ENCODE measurements at regions not wholly inside any gene's neighbourhood (a gene's known extent, or its start where the extent isn't known, plus 50 kb on each side); places are given as distances from the start of the nearest gene placed in this dataset.
"Not testable (repeated sequence)": the region's sequence is repeated elsewhere in the genome, so short reads cannot be mapped to it uniquely, and the experiment has no call there.

- H3K4me3 ChIP-seq (ENCODE audit: control insufficient read depth in 2 of 3, extremely low read depth in 1 of 3, insufficient read depth in 2 of 3, low read depth in 1 of 3, low read length in 3 of 3), result no peak overlapping the region
- H2AFZ ChIP-seq (ENCODE audit: control insufficient read depth, low read length), result no peak overlapping the region
- H3K27me3 ChIP-seq (ENCODE audit: control insufficient read depth, extremely low read depth, insufficient read depth, low read length), result no peaks in the 10 kb centered on the region
- H3K36me3 ChIP-seq (ENCODE audit: control insufficient read depth in 2 of 2, extremely low read depth in 1 of 2, insufficient read depth in 2 of 2, low read length in 2 of 2), result no peaks in the 10 kb centered on the region
- dilution Hi-C loops (cut with MboI; ENCODE audit: extremely low pct_ligation_motif_present, low sequenced_read_pairs), result no loop called here
- DNase-seq (ENCODE audit: low read depth, low spot score) (no peak), FAIRE-seq (no peak)
- H3K9me3 ChIP-seq (ENCODE audit: control insufficient read depth, low read depth, low read length), result no peaks in the 10 kb centered on the region
- no peaks in the 10 kb centered on the region for H3K79me2 ChIP-seq (ENCODE audit: control insufficient read depth, insufficient read depth, low read length)
- H3K4me2 ChIP-seq (ENCODE audit: control insufficient read depth, extremely low read depth, insufficient read depth, low read depth, low read length), result no peak overlapping the region
- no peak overlapping the region for H3K9ac ChIP-seq (ENCODE audit: control insufficient read depth, extremely low read depth, insufficient read depth, low read length)
- TF ChIP-seq CTCF (optimal IDR thresholded peaks at IDR 0.05 in 1 of 3, IDR thresholded peaks at IDR 0.05 in 1 of 3, conservative IDR thresholded peaks at IDR 0.05 in 1 of 3; ENCODE audit: extremely low read depth in 1 of 3, insufficient read depth in 2 of 3, low read length in 3 of 3) (no peak), EZH2 (IDR thresholded peaks at IDR 0.05; ENCODE audit: low read length) (no peak)
- no peaks in the 10 kb centered on the region for H3K9me1 ChIP-seq (ENCODE audit: control insufficient read depth, extremely low read depth, insufficient read depth, low read length)
- H4K20me1 ChIP-seq (ENCODE audit: control insufficient read depth, extremely low read depth, insufficient read depth, low read length), result no peaks in the 10 kb centered on the region
- H3K4me1 ChIP-seq (ENCODE audit: control insufficient read depth, extremely low read depth, insufficient read depth, low read length), result no peaks in the 10 kb centered on the region
- no peak overlapping the region for H3K27ac ChIP-seq (ENCODE audit: control insufficient read depth, insufficient read depth, low read length)
Measured at GRCh38 chr18:30682672-30683071, 359.9 kb downstream of the DSC3 start.

GRCh38 chr18:30679285-30679930 lies 363.1 kb downstream of the DSC3 start:
- H3K9ac ChIP-seq (ENCODE audit: control insufficient read depth, extremely low read depth, insufficient read depth, low read length), result no peak overlapping the region
- H3K36me3 ChIP-seq (ENCODE audit: control insufficient read depth in 2 of 2, extremely low read depth in 1 of 2, insufficient read depth in 2 of 2, low read length in 2 of 2), result no peaks in the 10 kb centered on the region
- TF ChIP-seq EZH2 (IDR thresholded peaks at IDR 0.05; ENCODE audit: low read length) (no peak), CTCF (optimal IDR thresholded peaks at IDR 0.05 in 1 of 3, IDR thresholded peaks at IDR 0.05 in 1 of 3, conservative IDR thresholded peaks at IDR 0.05 in 1 of 3; ENCODE audit: extremely low read depth in 1 of 3, insufficient read depth in 2 of 3, low read length in 3 of 3) (no peak)
- dilution Hi-C loops (cut with MboI; ENCODE audit: extremely low pct_ligation_motif_present, low sequenced_read_pairs), result no loop called here
- no peaks in the 10 kb centered on the region for H4K20me1 ChIP-seq (ENCODE audit: control insufficient read depth, extremely low read depth, insufficient read depth, low read length)
- DNase-seq (ENCODE audit: low read depth, low spot score) (no peak), FAIRE-seq (no peak)
- H3K27ac ChIP-seq (ENCODE audit: control insufficient read depth, insufficient read depth, low read length), result no peak overlapping the region
- no peaks in the 10 kb centered on the region for H3K9me3 ChIP-seq (ENCODE audit: control insufficient read depth, low read depth, low read length)
- H3K79me2 ChIP-seq (ENCODE audit: control insufficient read depth, insufficient read depth, low read length), result no peaks in the 10 kb centered on the region
- H3K27me3 ChIP-seq (ENCODE audit: control insufficient read depth, extremely low read depth, insufficient read depth, low read length), result no peaks in the 10 kb centered on the region
- no peaks in the 10 kb centered on the region for H3K4me1 ChIP-seq (ENCODE audit: control insufficient read depth, extremely low read depth, insufficient read depth, low read length)
- no peak overlapping the region for H2AFZ ChIP-seq (ENCODE audit: control insufficient read depth, low read length)
- H3K9me1 ChIP-seq (ENCODE audit: control insufficient read depth, extremely low read depth, insufficient read depth, low read length), result no peaks in the 10 kb centered on the region
- no peak overlapping the region for H3K4me3 ChIP-seq (ENCODE audit: control insufficient read depth in 2 of 3, extremely low read depth in 1 of 3, insufficient read depth in 2 of 3, low read depth in 1 of 3, low read length in 3 of 3)
- no peak overlapping the region for H3K4me2 ChIP-seq (ENCODE audit: control insufficient read depth, extremely low read depth, insufficient read depth, low read depth, low read length)

GRCh38 chr18:30677813-30678212 lies 364.7 kb downstream of the DSC3 start:
- H4K20me1 ChIP-seq (ENCODE audit: control insufficient read depth, extremely low read depth, insufficient read depth, low read length); H3K9ac ChIP-seq (ENCODE audit: control insufficient read depth, extremely low read depth, insufficient read depth, low read length); DNase-seq (ENCODE audit: low read depth, low spot score); H3K4me1 ChIP-seq (ENCODE audit: control insufficient read depth, extremely low read depth, insufficient read depth, low read length); H3K27me3 ChIP-seq (ENCODE audit: control insufficient read depth, extremely low read depth, insufficient read depth, low read length); H3K79me2 ChIP-seq (ENCODE audit: control insufficient read depth, insufficient read depth, low read length); dilution Hi-C loops (cut with MboI; ENCODE audit: extremely low pct_ligation_motif_present, low sequenced_read_pairs); H3K27ac ChIP-seq (ENCODE audit: control insufficient read depth, insufficient read depth, low read length); H3K4me3 ChIP-seq (ENCODE audit: control insufficient read depth in 2 of 3, extremely low read depth in 1 of 3, insufficient read depth in 2 of 3, low read depth in 1 of 3, low read length in 3 of 3); H3K36me3 ChIP-seq (ENCODE audit: control insufficient read depth in 2 of 2, extremely low read depth in 1 of 2, insufficient read depth in 2 of 2, low read length in 2 of 2); H3K9me1 ChIP-seq (ENCODE audit: control insufficient read depth, extremely low read depth, insufficient read depth, low read length); FAIRE-seq; H2AFZ ChIP-seq (ENCODE audit: control insufficient read depth, low read length); H3K4me2 ChIP-seq (ENCODE audit: control insufficient read depth, extremely low read depth, insufficient read depth, low read depth, low read length); H3K9me3 ChIP-seq (ENCODE audit: control insufficient read depth, low read depth, low read length): not testable (repeated sequence)

All from keratinocyte (primary cell).